MM.1S (cell line): ENCODE measurements at regions not wholly inside any gene's neighbourhood (a gene's known extent, or its start where the extent isn't known, plus 50 kb on each side); places are given as distances from the start of the nearest gene placed in this dataset.

ENCODE experiments used
- CTCF ChIP-seq: fragments of 300-600 bp; sonication (generic); IDR thresholded peaks from 2 replicates; pipeline ENCODE4 v1.5.1; 2016; ENCODE audit warnings: antibody characterized with exemption, low read length, mixed read lengths
- EZH2 ChIP-seq: fragments of 300-600 bp; sonication (generic); optimal IDR thresholded peaks from 2 replicates; pipeline ENCODE3; 2017; ENCODE audit warnings: low read depth, mild to moderate bottlenecking, antibody characterized with exemption, low read length, mixed read lengths
- EZH2phosphoT487 ChIP-seq: fragments of 300-600 bp; sonication (generic); IDR thresholded peaks from 2 replicates; pipeline ENCODE4 v1.6.1; 2018; ENCODE audit warnings: antibody characterized with exemption, low read length

- TF ChIP-seq CTCF (no peak), EZH2 (no peak), EZH2phosphoT487 (no peak)
Observed at GRCh38 chr11:15807827-15808226, 548.5 kb downstream of the SOX6 start.
